ENCODE measurements at regions not wholly inside any gene's neighbourhood (a gene's known extent, or its start where the extent isn't known, plus 50 kb on each side); places are given as distances from the start of the nearest gene placed in this dataset.
A peak's percentile ranks its signal among the peaks of the same experiment; 100 is the strongest.

- no peak overlapping the region for H3K27ac Mint-ChIP-seq
- H3K4me3 Mint-ChIP-seq = no peak overlapping the region
- no peaks in the 10 kb centered on the region for H3K36me3 Mint-ChIP-seq
- no peak for DNase-seq
- CTCF ChIA-PET = no interaction called here
- no peaks in the 10 kb centered on the region for H3K4me1 Mint-ChIP-seq
- no peaks in the 10 kb centered on the region for H3K9me3 Mint-ChIP-seq
- H3K27me3 Mint-ChIP-seq = peaks cover 9% of the 10 kb centered on the region
These were observed 253.8 kb downstream of the TNS1 start for GRCh38 chr2:217749008-217749407.

GRCh38 chr2:217746808-217747207, 256.0 kb downstream of the TNS1 start:
- CTCF ChIA-PET = no interaction called here

DNA sequence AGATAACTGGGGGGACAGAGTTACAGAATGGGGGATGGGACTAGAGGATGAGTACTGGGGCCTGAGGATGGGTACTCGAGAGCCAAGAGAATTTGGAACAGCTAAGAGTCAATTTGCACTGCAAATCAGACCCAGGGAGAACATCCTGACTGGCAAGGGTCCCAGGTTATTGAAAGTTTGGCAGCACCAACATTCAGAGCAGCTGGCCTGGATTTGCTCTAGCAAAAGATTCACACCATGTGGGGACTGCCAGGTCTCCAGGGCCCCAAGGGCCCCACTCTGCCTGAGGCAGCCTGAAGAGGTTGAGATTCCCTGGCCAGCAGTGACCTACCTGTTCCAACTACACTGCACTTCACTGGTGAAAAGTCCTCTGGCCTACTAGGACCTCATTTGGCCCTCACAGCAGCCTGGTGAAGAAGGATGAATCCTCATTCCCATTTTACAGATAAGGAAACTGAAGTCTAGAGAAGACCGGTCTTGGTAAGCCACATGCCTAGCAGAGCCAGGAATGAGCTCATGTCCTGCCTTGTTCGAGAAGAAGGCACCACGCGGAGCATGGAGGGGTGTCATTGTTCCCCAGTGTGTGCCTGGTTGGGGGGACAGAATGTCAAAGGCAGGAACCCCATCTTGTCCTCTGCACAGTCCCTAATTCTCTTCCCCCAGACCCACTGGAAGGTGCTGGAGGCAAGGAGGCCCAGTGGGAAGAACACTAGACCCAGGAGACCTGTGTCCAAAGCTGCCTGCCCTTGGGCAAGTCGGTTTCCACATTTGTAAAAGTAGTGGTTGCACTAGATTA, 258.6 kb downstream of the TNS1 start:
- CTCF ChIA-PET = no interaction called here
- peaks cover 11% of the 10 kb centered on the region for H3K27me3 Mint-ChIP-seq
- DNase-seq = no peak
- no peaks in the 10 kb centered on the region for H3K4me1 Mint-ChIP-seq
- no peaks in the 10 kb centered on the region for H3K9me3 Mint-ChIP-seq
- no peak overlapping the region for H3K4me3 Mint-ChIP-seq
- no peak overlapping the region for H3K27ac Mint-ChIP-seq
- H3K36me3 Mint-ChIP-seq = no peaks in the 10 kb centered on the region

More at GRCh38 chr2:217746808-217747207, 256.0 kb downstream of the TNS1 start:
- Mint-ChIP-seq H3K36me3 (no peaks in the 10 kb centered on the region), H3K4me1 (no peaks in the 10 kb centered on the region), H3K27ac (no peak overlapping the region), H3K9me3 (no peaks in the 10 kb centered on the region), H3K4me3 (no peak overlapping the region), H3K27me3 (no peaks in the 10 kb centered on the region)
- DNase-seq = no peak

DNA sequence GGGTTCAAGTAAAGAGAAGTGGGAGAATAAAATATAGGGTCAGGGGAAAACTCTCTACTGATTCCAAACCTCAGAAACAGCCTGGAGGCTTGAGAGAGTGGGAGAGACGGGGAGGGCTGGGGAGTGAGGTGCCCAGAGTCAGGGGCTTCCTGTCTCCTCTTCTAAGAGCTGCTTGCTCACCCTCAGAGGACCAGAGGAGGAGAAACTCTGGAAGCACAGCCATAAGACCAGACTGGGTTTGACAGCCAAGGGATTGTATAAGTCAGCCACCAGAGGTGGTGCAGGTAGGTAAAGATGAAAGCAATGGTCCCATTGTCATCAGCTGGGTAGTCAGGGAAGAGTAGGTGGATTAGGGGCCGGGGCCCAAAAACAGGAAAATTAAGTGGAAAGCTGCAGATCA, 259.4 kb downstream of the TNS1 start:
- Mint-ChIP-seq H3K4me1 (no peaks in the 10 kb centered on the region), H3K27me3 (peaks cover 12% of the 10 kb centered on the region), H3K27ac (no peak overlapping the region), H3K9me3 (no peaks in the 10 kb centered on the region), H3K4me3 (no peak overlapping the region), H3K36me3 (no peaks in the 10 kb centered on the region)
- no peak for DNase-seq
- CTCF ChIA-PET = no interaction called here

GRCh38 chr2:217742841-217743240, 260.0 kb downstream of the TNS1 start:
- H3K4me1 Mint-ChIP-seq = no peaks in the 10 kb centered on the region
- H3K4me3 Mint-ChIP-seq = no peak overlapping the region
- no peak for DNase-seq
- CTCF ChIA-PET = no interaction called here
- no peaks in the 10 kb centered on the region for H3K36me3 Mint-ChIP-seq
- H3K27me3 Mint-ChIP-seq = peaks cover 12% of the 10 kb centered on the region
- no peaks in the 10 kb centered on the region for H3K9me3 Mint-ChIP-seq
- no peak overlapping the region for H3K27ac Mint-ChIP-seq

GRCh38 chr2:217742276-217742675, 260.5 kb downstream of the TNS1 start:
- Mint-ChIP-seq H3K9me3 (no peaks in the 10 kb centered on the region), H3K4me1 (no peaks in the 10 kb centered on the region), H3K36me3 (no peaks in the 10 kb centered on the region), H3K27me3 (peaks cover 12% of the 10 kb centered on the region), H3K4me3 (no peak overlapping the region), H3K27ac (no peak overlapping the region)
- DNase-seq = no peak
- CTCF ChIA-PET = no interaction called here

DNA sequence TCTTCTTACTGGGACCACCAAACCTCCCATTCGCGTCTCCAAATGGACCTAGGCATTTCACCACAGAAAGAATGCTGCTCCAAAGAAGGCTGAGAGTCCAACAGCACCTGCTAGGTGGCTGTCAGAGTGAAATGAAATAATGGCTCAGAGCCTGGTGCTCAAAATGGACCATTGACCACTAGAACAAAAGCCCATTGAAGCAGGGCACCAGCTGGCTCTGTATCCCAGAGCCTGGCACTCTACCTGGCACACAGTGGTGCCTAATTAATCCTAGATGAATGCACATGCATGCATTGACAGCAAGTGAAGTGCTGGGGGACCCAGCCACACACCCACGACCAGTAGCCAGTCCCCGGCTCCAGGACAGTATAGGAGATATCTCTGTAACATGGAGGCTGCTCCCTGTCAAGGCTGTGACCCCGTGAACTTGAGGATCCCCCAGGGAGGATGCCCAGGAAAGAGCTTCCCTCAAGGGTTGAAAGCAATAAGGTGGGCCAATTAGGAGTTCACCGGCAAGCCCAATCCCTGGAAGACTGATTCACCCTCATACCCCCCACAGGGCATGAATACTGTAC, 261.3 kb downstream of the TNS1 start:
- Mint-ChIP-seq H3K27me3 (peaks cover 12% of the 10 kb centered on the region), H3K27ac (no peak overlapping the region), H3K4me3 (no peak overlapping the region), H3K9me3 (no peaks in the 10 kb centered on the region), H3K36me3 (no peaks in the 10 kb centered on the region), H3K4me1 (no peaks in the 10 kb centered on the region)
- no peak for DNase-seq
- CTCF ChIA-PET = no interaction called here

GRCh38 chr2:217740756-217741155, 262.0 kb downstream of the TNS1 start:
- no peaks in the 10 kb centered on the region for H3K36me3 Mint-ChIP-seq

GRCh38 chr2:217740178-217740577, 262.6 kb downstream of the TNS1 start:
- no peak for DNase-seq
- H3K27ac Mint-ChIP-seq = no peak overlapping the region
- CTCF ChIA-PET = interaction anchor here (1.0 to 1.7 kb wide), 3 partner anchors 11 to 27 kb away, joined by 3 to 5 read pairs (median 4); no protein-coding TSS in a partner anchor

More at GRCh38 chr2:217740756-217741155, 262.0 kb downstream of the TNS1 start:
- Mint-ChIP-seq H3K9me3 (no peaks in the 10 kb centered on the region), H3K27ac (no peak overlapping the region), H3K27me3 (peaks cover 12% of the 10 kb centered on the region), H3K4me3 (no peak overlapping the region), H3K4me1 (no peaks in the 10 kb centered on the region)
- CTCF ChIA-PET = interaction anchor here (1.0 to 1.7 kb wide), 3 partner anchors 11 to 28 kb away, joined by 3 to 5 read pairs (median 4); no protein-coding TSS in a partner anchor
- no peak for DNase-seq

GRCh38 chr2:217739741-217740140, 263.1 kb downstream of the TNS1 start:
- Mint-ChIP-seq H3K27me3 (peaks cover 12% of the 10 kb centered on the region), H3K4me1 (peaks cover 8% of the 10 kb centered on the region), H3K9me3 (no peaks in the 10 kb centered on the region), H3K27ac (no peak overlapping the region), H3K36me3 (no peaks in the 10 kb centered on the region), H3K4me3 (no peak overlapping the region)
- CTCF ChIA-PET = interaction anchor here (1.1 to 1.7 kb wide), 3 partner anchors 10 to 26 kb away, joined by 3 to 5 read pairs (median 4); no protein-coding TSS in a partner anchor
- DNase-seq = no peak

More at GRCh38 chr2:217740178-217740577, 262.6 kb downstream of the TNS1 start:
- H3K27me3 Mint-ChIP-seq = peaks cover 12% of the 10 kb centered on the region
- H3K4me1 Mint-ChIP-seq = peaks cover 4% of the 10 kb centered on the region
- H3K4me3 Mint-ChIP-seq = no peak overlapping the region
- H3K9me3 Mint-ChIP-seq = no peaks in the 10 kb centered on the region
- H3K36me3 Mint-ChIP-seq = no peaks in the 10 kb centered on the region

DNA sequence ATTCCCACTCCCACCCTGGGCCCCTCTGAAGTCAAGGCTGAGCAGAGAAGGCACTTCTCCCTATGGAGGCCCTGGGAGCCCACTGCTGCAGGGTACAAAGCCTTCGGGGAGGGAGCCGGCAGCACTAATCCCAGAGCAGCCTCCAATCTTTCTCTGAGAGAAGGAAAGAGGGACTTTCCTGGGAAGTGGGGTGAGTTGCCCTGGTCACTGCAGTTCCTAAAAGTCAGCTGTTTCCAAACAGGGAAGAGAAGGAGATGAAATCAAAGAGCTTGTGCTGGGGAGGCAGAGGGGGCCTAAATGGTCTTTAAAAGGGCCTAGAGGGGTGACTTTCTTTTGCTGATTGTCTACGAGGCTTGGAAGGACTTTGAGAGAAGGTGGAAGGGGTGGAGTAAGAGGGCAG, 264.7 kb downstream of the TNS1 start:
- peaks cover 12% of the 10 kb centered on the region for H3K27me3 Mint-ChIP-seq
- no peaks in the 10 kb centered on the region for H3K9me3 Mint-ChIP-seq
- H3K27ac Mint-ChIP-seq = no peak overlapping the region
- peaks cover 11% of the 10 kb centered on the region for H3K4me1 Mint-ChIP-seq
- CTCF ChIA-PET = interaction anchor here (1.3 to 1.4 kb wide), 2 partner anchors 25 to 87 kb away, joined by 3 to 4 read pairs; no protein-coding TSS in a partner anchor
- no peaks in the 10 kb centered on the region for H3K36me3 Mint-ChIP-seq
- no peak for DNase-seq
- no peak overlapping the region for H3K4me3 Mint-ChIP-seq

DNA sequence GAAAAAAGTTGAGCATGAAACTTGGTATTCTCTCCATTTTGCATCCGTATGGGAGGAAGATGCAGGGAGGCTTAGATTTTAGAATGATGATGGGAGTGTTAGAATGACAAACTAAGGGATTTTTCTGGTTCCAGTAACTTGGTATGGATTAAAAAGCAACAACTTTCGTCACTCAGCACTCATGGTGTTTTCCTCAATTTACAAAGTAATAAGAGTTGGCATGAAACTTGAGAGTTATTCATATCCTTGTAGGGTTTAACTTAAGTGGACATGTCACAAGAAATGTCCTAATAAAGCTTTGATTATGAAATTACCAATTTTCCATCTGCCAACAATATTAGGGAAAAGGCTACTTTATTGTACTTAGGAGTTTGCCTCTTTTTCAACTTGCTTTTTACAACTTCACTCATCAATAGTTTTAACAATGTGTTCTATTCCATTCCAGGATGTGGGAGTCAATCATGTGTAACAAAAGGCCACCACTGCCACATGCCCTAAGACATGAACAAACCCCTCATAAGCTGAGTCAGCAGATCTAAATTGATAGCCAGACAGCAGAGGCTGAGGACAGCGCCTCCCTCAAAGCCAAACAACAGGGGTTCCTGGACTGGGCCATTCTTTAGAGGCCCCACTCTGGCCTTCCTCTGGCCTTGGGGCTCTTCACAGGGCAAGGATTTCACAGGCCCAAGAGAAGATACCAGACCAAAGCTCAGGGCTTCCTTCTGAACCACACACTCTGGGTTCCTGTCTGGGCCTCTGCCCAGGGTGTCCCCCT, 265.8 kb downstream of the TNS1 start:
- H3K27ac Mint-ChIP-seq = no peak overlapping the region
- CTCF ChIA-PET = interaction anchor here (1.3 to 1.4 kb wide), 2 partner anchors 24 to 86 kb away, joined by 3 to 4 read pairs; no protein-coding TSS in a partner anchor
- no peak overlapping the region for H3K4me3 Mint-ChIP-seq
- no peak for DNase-seq
- no peaks in the 10 kb centered on the region for H3K9me3 Mint-ChIP-seq
- H3K36me3 Mint-ChIP-seq = no peaks in the 10 kb centered on the region
- peaks cover 11% of the 10 kb centered on the region for H3K4me1 Mint-ChIP-seq
- H3K27me3 Mint-ChIP-seq = peaks cover 12% of the 10 kb centered on the region

- no peak for DNase-seq
- Mint-ChIP-seq H3K4me1 (peaks cover 11% of the 10 kb centered on the region), H3K4me3 (no peak overlapping the region), H3K9me3 (no peaks in the 10 kb centered on the region), H3K27ac (no peak overlapping the region), H3K27me3 (peaks cover 12% of the 10 kb centered on the region), H3K36me3 (no peaks in the 10 kb centered on the region)
- CTCF ChIA-PET = interaction anchor here (1.1 kb wide), 1 partner anchor 23 kb away, joined by 3 read pairs; no protein-coding TSS in a partner anchor
These were observed 266.9 kb downstream of the TNS1 start for GRCh38 chr2:217735899-217736298.

- Mint-ChIP-seq H3K9me3 (no peaks in the 10 kb centered on the region), H3K36me3 (no peaks in the 10 kb centered on the region), H3K4me3 (no peak overlapping the region), H3K27me3 (peaks cover 5% of the 10 kb centered on the region), H3K4me1 (peaks cover 11% of the 10 kb centered on the region), H3K27ac (no peak overlapping the region)
- DNase-seq = peak; percentile 31
- CTCF ChIA-PET = interaction anchor here (1.1 kb wide), 1 partner anchor 22 kb away, joined by 3 read pairs; no protein-coding TSS in a partner anchor
These were observed 267.8 kb downstream of the TNS1 start for GRCh38 chr2:217735034-217735433.

All from activated naive CD4-positive, alpha-beta T cell treated with anti-CD3 and anti-CD28 coated beads, Interleukin-2, amount 10 ng/mL, durations not matched to agents 7 days and 5 days (primary cell).